SK-N-SH treated with all-trans-retinoic acid at 6 μM for 48 hours (cell line): ENCODE measurements at regions not wholly inside any gene's neighbourhood (a gene's known extent, or its start where the extent isn't known, plus 50 kb on each side); places are given as distances from the start of the nearest gene placed in this dataset.

Experiments
- ATAC-seq: fragments of 200-7000 bp; cut with Tn5 transposase; 3 replicates; pipeline ENCODE4 v1.9.1; 2020; ENCODE audit warnings: mild to moderate bottlenecking, moderate library complexity
- ARNTL ChIP-seq: fragments of 450-650 bp; formaldehyde crosslinking; IDR thresholded peaks from 2 replicates; pipeline ENCODE4 v1.5.0; 2020; ENCODE audit warnings: low read depth, mild to moderate bottlenecking, moderate library complexity, borderline replicate concordance
- BACH2 ChIP-seq: fragments of 250-450 bp; sonication (Bioruptor Pico); IDR thresholded peaks from 2 replicates; pipeline ENCODE4 v1.9.0; 2021; ENCODE audit warnings: mild to moderate bottlenecking, borderline replicate concordance
- CSDC2 ChIP-seq: fragments of 250-450 bp; sonication (Bioruptor Pico); IDR thresholded peaks from 2 replicates; pipeline ENCODE4 v1.5.0; 2020; ENCODE audit warnings: mild to moderate bottlenecking, moderate library complexity
- CSRNP3 ChIP-seq: fragments of 250-450 bp; sonication (Bioruptor Pico); IDR thresholded peaks from 2 replicates; pipeline ENCODE4 v1.5.1; 2021; ENCODE audit warnings: mild to moderate bottlenecking, moderate library complexity
- ESRRG ChIP-seq: fragments of 250-450 bp; sonication (Bioruptor Pico); IDR thresholded peaks from 2 replicates; pipeline ENCODE4 v1.6.1; 2021; ENCODE audit warnings: mild to moderate bottlenecking
- GLIS3 ChIP-seq: fragments of 250-450 bp; sonication (Bioruptor Pico); IDR thresholded peaks from 2 replicates; pipeline ENCODE4 v1.5.0; 2020; ENCODE audit warnings: mild to moderate bottlenecking, moderate library complexity
- ISL1 ChIP-seq: fragments of 250-450 bp; sonication (Bioruptor Pico); IDR thresholded peaks from 2 replicates; pipeline ENCODE4 v2.1.2; 2022; ENCODE audit warnings: mild to moderate bottlenecking, moderate library complexity
- OSR1 ChIP-seq: fragments of 250-450 bp; sonication (Bioruptor Pico); IDR thresholded peaks from 2 replicates; pipeline ENCODE4 v1.8.0; 2022; ENCODE audit warnings: moderate library complexity, mild to moderate bottlenecking, inconsistent platforms
- PATZ1 ChIP-seq: fragments of 250-450 bp; sonication (Bioruptor Pico); IDR thresholded peaks from 2 replicates; pipeline ENCODE4 v1.8.0; 2020; ENCODE audit warnings: mild to moderate bottlenecking, moderate library complexity, borderline replicate concordance
- POU6F1 ChIP-seq: fragments of 250-450 bp; sonication (Bioruptor Pico); IDR thresholded peaks from 2 replicates; pipeline ENCODE4 v1.8.0; 2021; ENCODE audit warnings: low read depth, mild to moderate bottlenecking, moderate library complexity, borderline replicate concordance
- PPARA ChIP-seq: fragments of 250-450 bp; sonication (Bioruptor Pico); IDR thresholded peaks from 2 replicates; pipeline ENCODE4 v1.5.0; 2020; ENCODE audit warnings: mild to moderate bottlenecking, borderline replicate concordance
- RARB ChIP-seq: fragments of 250-450 bp; sonication (Bioruptor Pico); IDR thresholded peaks from 2 replicates; pipeline ENCODE4 v1.8.0; 2021; ENCODE audit warnings: mild to moderate bottlenecking, moderate library complexity
- SNAI2 ChIP-seq: fragments of 250-450 bp; sonication (Bioruptor Pico); IDR thresholded peaks from 2 replicates; pipeline ENCODE4 v1.5.0; 2020; ENCODE audit warnings: mild to moderate bottlenecking, moderate library complexity
- TCF4 ChIP-seq: fragments of 250-450 bp; sonication (Bioruptor Pico); IDR thresholded peaks from 2 replicates; pipeline ENCODE4 v1.8.0; 2021; ENCODE audit warnings: mild to moderate bottlenecking, moderate library complexity, borderline replicate concordance
- TOX ChIP-seq: fragments of 250-450 bp; sonication (Bioruptor Pico); IDR thresholded peaks from 2 replicates; pipeline ENCODE4 v1.8.0; 2021; ENCODE audit warnings: mild to moderate bottlenecking, moderate library complexity, borderline replicate concordance
- TSHZ2 ChIP-seq: fragments of 250-450 bp; sonication (Bioruptor Pico); IDR thresholded peaks from 2 replicates; pipeline ENCODE4 v1.5.0; 2020; ENCODE audit warnings: mild to moderate bottlenecking, moderate library complexity
- ZC3H10 ChIP-seq: fragments of 250-450 bp; sonication (Bioruptor Pico); IDR thresholded peaks from 2 replicates; pipeline ENCODE4 v1.5.1; 2021; ENCODE audit warnings: mild to moderate bottlenecking, moderate library complexity
- ZFP3 ChIP-seq: fragments of 250-450 bp; sonication (Bioruptor Pico); IDR thresholded peaks from 2 replicates; pipeline ENCODE4 v1.5.0; 2020; ENCODE audit warnings: mild to moderate bottlenecking, moderate library complexity
- ZFP30 ChIP-seq: fragments of 450-650 bp; formaldehyde crosslinking; IDR thresholded peaks from 2 replicates; pipeline ENCODE4 v1.5.0; 2022; ENCODE audit warnings: mild to moderate bottlenecking, moderate library complexity
- ZNF565 ChIP-seq: fragments of 450-650 bp; formaldehyde crosslinking; conservative IDR thresholded peaks from 2 replicates; pipeline ENCODE4 v1.5.0; 2020; ENCODE audit warnings: low read depth, mild to moderate bottlenecking, moderate library complexity
- TF ChIP-seq, protein P1 (sequence below): fragments of 250-450 bp; sonication (Bioruptor Pico); IDR thresholded peaks from 2 replicates; pipeline ENCODE4 v1.5.1; 2020; ENCODE audit warnings: low read depth, mild to moderate bottlenecking, moderate library complexity

GRCh38 chr12:89782807-89783206, 74.2 kb upstream of the ATP2B1 start:
- no peak for ATAC-seq
- TF ChIP-seq, protein P1, sequence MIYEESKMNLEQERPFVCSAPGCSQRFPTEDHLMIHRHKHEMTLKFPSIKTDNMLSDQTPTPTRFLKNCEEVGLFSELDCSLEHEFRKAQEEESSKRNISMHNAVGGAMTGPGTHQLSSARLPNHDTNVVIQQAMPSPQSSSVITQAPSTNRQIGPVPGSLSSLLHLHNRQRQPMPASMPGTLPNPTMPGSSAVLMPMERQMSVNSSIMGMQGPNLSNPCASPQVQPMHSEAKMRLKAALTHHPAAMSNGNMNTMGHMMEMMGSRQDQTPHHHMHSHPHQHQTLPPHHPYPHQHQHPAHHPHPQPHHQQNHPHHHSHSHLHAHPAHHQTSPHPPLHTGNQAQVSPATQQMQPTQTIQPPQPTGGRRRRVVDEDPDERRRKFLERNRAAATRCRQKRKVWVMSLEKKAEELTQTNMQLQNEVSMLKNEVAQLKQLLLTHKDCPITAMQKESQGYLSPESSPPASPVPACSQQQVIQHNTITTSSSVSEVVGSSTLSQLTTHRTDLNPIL: no peak
- TF ChIP-seq POU6F1 (CRISPR knock-in tag) (no peak), ZFP30 (CRISPR knock-in tag) (no peak), TSHZ2 (CRISPR knock-in tag) (no peak), CSRNP3 (CRISPR knock-in tag) (no peak), GLIS3 (no peak), SNAI2 (CRISPR knock-in tag) (no peak), TOX (no peak), ZC3H10 (CRISPR knock-in tag) (no peak), TCF4 (CRISPR knock-in tag) (no peak), ISL1 (CRISPR knock-in tag) (no peak)

GRCh38 chr12:89781946-89782550, 73.4 kb upstream of the ATP2B1 start:
- TF ChIP-seq SNAI2 (CRISPR knock-in tag): no peak
- 0 out of 2 replicates have a peak, but pooled peaks have one; percentile 25 for TF ChIP-seq ISL1 (CRISPR knock-in tag)
- TF ChIP-seq, all 23 proteins: peak for 1
- peak; percentile 45; the same call in 2 of the 3 replicates for ATAC-seq

- no peak for TF ChIP-seq OSR1 (CRISPR knock-in tag)
- TF ChIP-seq ZC3H10 (CRISPR knock-in tag): no peak
- no peak for TF ChIP-seq CSRNP3 (CRISPR knock-in tag)
- no peak for TF ChIP-seq ESRRG (CRISPR knock-in tag)
- TF ChIP-seq, all 23 proteins: peak for 0
- no peak for ATAC-seq
These were observed 72.5 kb upstream of the ATP2B1 start for GRCh38 chr12:89781156-89781555.

DNA sequence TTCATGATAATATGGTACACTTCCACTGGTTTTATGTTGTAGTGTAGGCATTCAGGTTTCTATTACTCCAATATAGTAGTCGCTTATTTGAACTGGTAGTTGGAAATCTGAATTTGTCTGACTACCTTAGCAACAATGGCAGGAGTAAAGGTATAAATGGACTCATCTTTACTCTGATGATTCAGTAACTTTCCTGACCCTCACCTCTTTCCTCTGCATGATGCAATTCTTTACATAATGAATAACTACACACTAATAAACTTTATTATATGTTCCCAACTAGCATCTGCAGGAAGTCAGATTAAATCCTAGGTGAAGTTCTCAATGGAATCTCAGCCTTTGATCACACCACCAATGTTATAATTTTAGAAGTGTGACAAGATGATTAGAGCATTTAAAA, 70.5 kb upstream of the ATP2B1 start:
- TF ChIP-seq PPARA (CRISPR knock-in tag) (no peak), ISL1 (CRISPR knock-in tag) (no peak), BACH2 (CRISPR knock-in tag) (no peak), OSR1 (CRISPR knock-in tag) (no peak), POU6F1 (CRISPR knock-in tag) (no peak), ESRRG (CRISPR knock-in tag) (no peak), ARNTL (no peak), GLIS3 (no peak), ZFP3 (CRISPR knock-in tag) (no peak), PATZ1 (no peak), TOX (no peak), RARB (CRISPR knock-in tag) (no peak), ZC3H10 (CRISPR knock-in tag) (no peak), SNAI2 (CRISPR knock-in tag) (no peak), CSDC2 (no peak), TCF4 (CRISPR knock-in tag) (no peak), ZNF565 (CRISPR knock-in tag) (no peak)
- TF ChIP-seq, protein P1: no peak
- TF ChIP-seq, all 23 proteins: peak for 0
- ATAC-seq: no peak
